Stimulated activated memory B cell treated with anti-CD40 and anti-IgM and Interleukin-4, amounts not matched to agents 10 μg/mL and 1 μg/mL and 100 μg/mL, for 72 hours (primary cell): ENCODE measurements at regions not wholly inside any gene's neighbourhood (a gene's known extent, or its start where the extent isn't known, plus 50 kb on each side); places are given as distances from the start of the nearest gene placed in this dataset.
"Not testable (repeated sequence)": the region's sequence is repeated elsewhere in the genome, so short reads cannot be mapped to it uniquely, and the experiment has no call there.

Source experiments
- ATAC-seq: fragments of 150-1000 bp; cut with Tn5 transposase; 2 replicates; pipeline ENCODE4 v1.10.0; 2021
- H3K27ac Mint-ChIP-seq: one replicate; pipeline ENCODE4 v1.8.0; 2022; ENCODE audit warnings: mild to moderate bottlenecking, mixed read lengths
- H3K27me3 Mint-ChIP-seq: one replicate; pipeline ENCODE4 v1.8.0; 2022; ENCODE audit warnings: mixed read lengths
- H3K36me3 Mint-ChIP-seq: one replicate; pipeline ENCODE4 v1.8.0; 2022; ENCODE audit warnings: mixed read lengths
- H3K4me1 Mint-ChIP-seq: one replicate; pipeline ENCODE4 v1.8.0; 2022; ENCODE audit warnings: mixed read lengths
- H3K4me3 Mint-ChIP-seq: one replicate; pipeline ENCODE4 v1.8.0; 2022; ENCODE audit warnings: mild to moderate bottlenecking, moderate library complexity, mixed read lengths
- H3K9me3 Mint-ChIP-seq: one replicate; pipeline ENCODE4 v1.8.0; 2022; ENCODE audit warnings: mixed read lengths

- H3K4me1 Mint-ChIP-seq: no peaks in the 10 kb centered on the region
- no peak for ATAC-seq
- peaks cover 3% of the 10 kb centered on the region for H3K9me3 Mint-ChIP-seq
- peaks cover 9% of the 10 kb centered on the region for H3K27me3 Mint-ChIP-seq
- H3K4me3 Mint-ChIP-seq: no peak overlapping the region
- H3K27ac Mint-ChIP-seq: no peak overlapping the region
- H3K36me3 Mint-ChIP-seq: no peaks in the 10 kb centered on the region
These were observed 369.0 kb downstream of the ATP23 start for GRCh38 chr12:58310368-58310767.

DNA sequence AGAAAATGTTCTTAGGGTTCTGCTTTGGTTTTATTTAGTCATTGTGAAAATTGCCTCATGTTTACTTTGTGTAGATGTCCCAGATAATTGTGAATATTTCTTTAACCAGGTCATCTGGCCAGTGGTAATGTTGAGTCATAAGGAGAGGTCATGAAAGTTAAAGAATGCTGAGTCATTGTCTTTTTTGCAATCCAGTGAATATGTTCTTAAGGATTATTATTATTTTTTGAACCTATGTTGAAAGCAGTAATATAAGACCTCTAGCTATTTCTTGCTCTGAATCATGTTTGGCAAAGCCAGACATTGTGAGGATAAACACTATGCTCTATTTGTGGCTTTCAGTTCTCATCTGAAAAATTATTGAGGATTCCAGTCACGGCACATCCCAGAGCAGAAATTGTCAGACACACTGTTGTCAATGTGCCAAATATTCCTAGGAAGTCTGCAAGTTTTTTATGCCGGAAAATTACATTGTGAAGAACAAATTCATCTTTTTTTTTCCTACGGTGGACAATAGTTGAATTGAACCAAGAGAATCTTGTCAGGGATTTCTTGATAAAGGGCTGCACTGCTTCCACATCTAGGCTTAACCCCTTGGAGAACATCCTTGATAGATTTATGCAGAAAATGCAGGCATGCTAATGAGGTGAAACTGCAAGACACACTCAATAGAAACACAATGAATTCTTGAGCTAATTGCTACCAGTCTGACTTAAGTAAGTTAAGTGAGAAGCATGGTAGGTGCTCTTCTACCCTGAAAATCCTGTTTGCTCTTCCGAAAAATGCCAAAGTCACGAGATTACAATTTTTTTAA lies 369.6 kb downstream of the ATP23 start:
- Mint-ChIP-seq H3K27me3 (peaks cover 9% of the 10 kb centered on the region), H3K9me3 (peaks cover 3% of the 10 kb centered on the region), H3K4me1 (no peaks in the 10 kb centered on the region), H3K27ac (no peak overlapping the region), H3K36me3 (no peaks in the 10 kb centered on the region), H3K4me3 (no peak overlapping the region)
- no peak for ATAC-seq

GRCh38 chr12:58313091-58313855 lies 371.9 kb downstream of the ATP23 start:
- Mint-ChIP-seq H3K27me3 (peaks cover 9% of the 10 kb centered on the region), H3K4me1 (no peaks in the 10 kb centered on the region), H3K27ac (no peak overlapping the region), H3K4me3 (no peak overlapping the region), H3K36me3 (no peaks in the 10 kb centered on the region), H3K9me3 (peaks cover 3% of the 10 kb centered on the region)
- no peak for ATAC-seq

DNA sequence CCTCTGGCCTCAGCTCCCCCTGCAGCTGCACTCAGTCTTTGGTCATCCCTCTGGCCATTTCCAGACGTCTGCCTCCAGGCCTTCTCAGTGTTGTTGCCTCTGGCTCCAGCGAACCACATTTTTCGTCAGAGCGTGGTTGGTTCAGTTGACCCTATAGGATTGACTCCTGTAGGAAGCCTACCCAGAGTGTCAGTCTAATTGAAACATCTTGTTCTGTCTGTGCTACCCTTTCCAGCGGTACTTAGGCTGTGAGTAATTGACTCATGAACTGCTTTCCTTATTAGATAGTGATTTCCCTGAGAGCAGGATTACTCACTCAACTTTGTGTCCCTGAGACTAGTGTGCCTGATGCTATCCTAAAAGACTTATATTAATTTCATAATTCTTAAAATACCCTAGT lies 373.2 kb downstream of the ATP23 start:
- peaks cover 10% of the 10 kb centered on the region for H3K9me3 Mint-ChIP-seq
- no peaks in the 10 kb centered on the region for H3K36me3 Mint-ChIP-seq
- H3K4me1 Mint-ChIP-seq: no peaks in the 10 kb centered on the region
- no peak overlapping the region for H3K4me3 Mint-ChIP-seq
- H3K27me3 Mint-ChIP-seq: peaks cover 9% of the 10 kb centered on the region
- ATAC-seq: no peak
- no peak overlapping the region for H3K27ac Mint-ChIP-seq

GRCh38 chr12:58316926-58317325 lies 375.6 kb downstream of the ATP23 start:
- peaks cover 3% of the 10 kb centered on the region for H3K27me3 Mint-ChIP-seq

GRCh38 chr12:58321414-58321813 lies 380.0 kb downstream of the ATP23 start:
- Mint-ChIP-seq H3K27me3 (no peaks in the 10 kb centered on the region), H3K4me3 (no peak overlapping the region), H3K4me1 (no peaks in the 10 kb centered on the region), H3K36me3 (no peaks in the 10 kb centered on the region), H3K9me3 (peaks cover 10% of the 10 kb centered on the region), H3K27ac (no peak overlapping the region)
- peak; percentile 47 for ATAC-seq

More at GRCh38 chr12:58316926-58317325, 375.6 kb downstream of the ATP23 start:
- no peak overlapping the region for H3K4me3 Mint-ChIP-seq
- H3K27ac Mint-ChIP-seq: no peak overlapping the region
- ATAC-seq: no peak
- peaks cover 10% of the 10 kb centered on the region for H3K9me3 Mint-ChIP-seq
- no peaks in the 10 kb centered on the region for H3K4me1 Mint-ChIP-seq
- H3K36me3 Mint-ChIP-seq: no peaks in the 10 kb centered on the region

DNA sequence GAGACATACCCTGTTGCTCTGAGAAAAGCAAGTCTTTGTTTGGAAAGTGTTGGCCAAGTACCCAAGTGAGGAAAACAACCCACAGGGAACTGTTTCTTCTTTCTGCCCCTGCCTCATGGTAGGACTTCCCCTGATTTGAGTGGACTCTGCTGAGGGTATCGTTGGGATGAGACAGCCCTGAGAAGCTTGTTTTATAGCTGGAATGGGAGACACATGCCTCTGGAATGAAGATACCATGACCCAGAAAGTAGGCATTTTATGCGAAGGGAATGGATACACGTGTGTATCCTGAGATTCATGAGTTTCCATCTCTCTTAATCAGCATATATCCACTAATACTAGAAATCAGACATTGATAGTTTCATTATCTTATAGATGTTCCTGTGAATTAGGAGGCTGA lies 382.3 kb downstream of the ATP23 start:
- Mint-ChIP-seq H3K36me3 (no peaks in the 10 kb centered on the region), H3K27ac (no peak overlapping the region), H3K27me3 (no peaks in the 10 kb centered on the region), H3K4me3 (no peak overlapping the region), H3K9me3 (peaks cover 7% of the 10 kb centered on the region), H3K4me1 (no peaks in the 10 kb centered on the region)
- no peak for ATAC-seq

GRCh38 chr12:58325561-58325960 lies 384.2 kb downstream of the ATP23 start:
- Mint-ChIP-seq H3K4me1 (no peaks in the 10 kb centered on the region), H3K27ac (no peak overlapping the region), H3K4me3 (no peak overlapping the region), H3K9me3 (no peaks in the 10 kb centered on the region), H3K36me3 (no peaks in the 10 kb centered on the region), H3K27me3 (no peaks in the 10 kb centered on the region)
- no peak for ATAC-seq

DNA sequence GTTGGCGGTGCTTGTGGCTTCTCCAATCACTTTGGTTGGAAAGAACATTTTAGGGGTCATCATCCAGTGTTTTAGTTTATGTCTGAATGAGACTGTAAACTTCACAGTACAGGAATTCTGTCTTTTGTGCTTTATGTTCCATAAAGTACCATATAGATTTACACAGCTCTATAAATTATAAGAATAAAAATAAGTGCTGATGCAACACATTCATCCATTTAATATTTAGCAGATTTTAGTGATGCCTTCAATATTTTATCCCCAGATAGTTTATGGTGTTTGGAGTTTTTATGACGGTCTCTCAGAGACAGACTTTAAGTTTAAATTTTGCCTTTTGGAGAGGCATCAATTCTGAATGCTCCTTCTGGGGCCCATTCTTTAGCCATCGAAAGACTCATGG lies 385.2 kb downstream of the ATP23 start:
- Mint-ChIP-seq H3K36me3 (no peaks in the 10 kb centered on the region), H3K9me3 (no peaks in the 10 kb centered on the region), H3K27ac (no peak overlapping the region), H3K27me3 (no peaks in the 10 kb centered on the region), H3K4me3 (no peak overlapping the region), H3K4me1 (no peaks in the 10 kb centered on the region)
- no peak for ATAC-seq

DNA sequence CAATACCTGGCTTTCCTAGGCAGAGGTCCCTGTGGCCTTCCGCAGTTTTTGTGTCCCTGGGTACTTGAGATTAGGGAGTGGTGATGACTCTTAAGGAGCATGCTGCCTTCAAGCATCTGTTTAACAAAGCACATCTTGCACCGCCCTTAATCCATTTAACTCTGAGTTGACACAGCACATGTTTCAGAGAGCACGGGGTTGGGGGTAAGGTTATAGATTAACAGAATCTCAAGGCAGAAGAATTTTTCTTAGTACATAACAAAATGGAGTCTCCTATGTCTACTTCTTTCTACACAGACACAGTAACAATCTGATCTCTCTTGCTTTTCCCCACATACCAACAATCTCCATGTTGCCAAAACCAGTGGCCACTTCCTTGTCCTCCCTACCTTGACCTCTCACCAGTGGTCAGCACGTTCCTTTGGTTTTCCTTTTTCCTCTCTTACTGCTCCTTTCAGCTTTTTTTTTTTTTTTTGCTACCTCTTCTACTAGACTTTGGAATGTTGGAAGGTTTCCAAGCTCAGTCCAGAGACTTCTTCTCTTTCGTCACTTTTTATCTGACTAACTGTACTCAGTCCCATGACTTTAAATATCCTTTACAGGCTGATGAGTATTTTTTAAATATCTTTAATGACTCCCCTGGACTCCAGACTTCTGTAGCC lies 395.3 kb downstream of the ATP23 start:
- not testable (repeated sequence) for H3K27me3 Mint-ChIP-seq, ATAC-seq, H3K4me3 Mint-ChIP-seq, H3K9me3 Mint-ChIP-seq, H3K4me1 Mint-ChIP-seq, H3K27ac Mint-ChIP-seq, H3K36me3 Mint-ChIP-seq

DNA sequence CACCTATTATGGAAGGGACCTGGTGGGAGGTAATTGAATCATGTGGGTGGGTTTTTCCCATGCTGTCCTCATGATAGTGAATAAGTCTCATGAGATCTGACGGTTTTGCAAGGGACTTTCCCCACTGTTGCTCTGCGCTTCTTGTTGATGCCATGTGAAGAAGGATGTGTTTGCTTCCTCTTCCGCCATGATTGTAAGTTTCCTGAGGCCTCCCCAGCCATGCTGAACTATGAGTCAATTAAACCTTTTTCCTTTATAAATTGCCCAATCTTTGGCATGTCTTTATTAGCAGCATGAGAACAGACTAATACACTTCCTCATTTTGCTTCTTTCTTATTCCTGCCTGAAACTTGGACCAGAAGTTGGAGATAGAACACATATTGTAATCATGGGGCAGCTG lies 396.2 kb downstream of the ATP23 start:
- not testable (repeated sequence) for H3K27ac Mint-ChIP-seq, H3K36me3 Mint-ChIP-seq, H3K9me3 Mint-ChIP-seq, H3K27me3 Mint-ChIP-seq, H3K4me3 Mint-ChIP-seq, H3K4me1 Mint-ChIP-seq
- ATAC-seq: peak; percentile 24

DNA sequence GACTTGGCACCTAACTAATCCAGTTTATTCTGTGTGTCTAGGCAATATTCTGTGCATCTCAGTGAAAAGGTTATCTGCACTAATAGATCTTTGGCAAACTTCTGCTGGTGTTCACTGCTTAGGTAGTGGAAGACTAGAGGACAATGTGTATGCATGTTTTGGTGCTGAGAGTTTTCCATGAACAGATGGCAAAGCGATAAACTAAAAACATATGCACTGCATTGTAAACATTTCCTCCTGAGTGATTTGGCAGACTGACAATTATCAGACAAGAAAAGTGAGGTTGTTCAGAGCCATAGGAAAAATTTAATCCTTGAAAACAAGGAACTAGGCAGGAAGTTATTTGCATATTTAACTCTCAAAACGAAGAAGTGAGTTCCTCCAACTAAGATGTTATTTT lies 400.4 kb downstream of the ATP23 start:
- Mint-ChIP-seq H3K27me3 (peaks cover 19% of the 10 kb centered on the region), H3K4me3 (no peak overlapping the region), H3K27ac (no peak overlapping the region), H3K9me3 (peaks cover 6% of the 10 kb centered on the region), H3K4me1 (no peaks in the 10 kb centered on the region), H3K36me3 (no peaks in the 10 kb centered on the region)
- ATAC-seq: no peak

GRCh38 chr12:58342736-58343135 lies 401.4 kb downstream of the ATP23 start:
- peaks cover 3% of the 10 kb centered on the region for H3K9me3 Mint-ChIP-seq
- ATAC-seq: no peak
- H3K27ac Mint-ChIP-seq: no peak overlapping the region
- H3K4me1 Mint-ChIP-seq: no peaks in the 10 kb centered on the region
- H3K27me3 Mint-ChIP-seq: peaks cover 19% of the 10 kb centered on the region
- H3K36me3 Mint-ChIP-seq: no peaks in the 10 kb centered on the region
- no peak overlapping the region for H3K4me3 Mint-ChIP-seq

GRCh38 chr12:58346032-58346632 lies 404.8 kb downstream of the ATP23 start:
- H3K4me1 Mint-ChIP-seq: no peaks in the 10 kb centered on the region
- H3K27me3 Mint-ChIP-seq: peaks cover 19% of the 10 kb centered on the region
- H3K9me3 Mint-ChIP-seq: no peaks in the 10 kb centered on the region
- no peak overlapping the region for H3K27ac Mint-ChIP-seq
- ATAC-seq: no peak
- no peaks in the 10 kb centered on the region for H3K36me3 Mint-ChIP-seq
- no peak overlapping the region for H3K4me3 Mint-ChIP-seq

DNA sequence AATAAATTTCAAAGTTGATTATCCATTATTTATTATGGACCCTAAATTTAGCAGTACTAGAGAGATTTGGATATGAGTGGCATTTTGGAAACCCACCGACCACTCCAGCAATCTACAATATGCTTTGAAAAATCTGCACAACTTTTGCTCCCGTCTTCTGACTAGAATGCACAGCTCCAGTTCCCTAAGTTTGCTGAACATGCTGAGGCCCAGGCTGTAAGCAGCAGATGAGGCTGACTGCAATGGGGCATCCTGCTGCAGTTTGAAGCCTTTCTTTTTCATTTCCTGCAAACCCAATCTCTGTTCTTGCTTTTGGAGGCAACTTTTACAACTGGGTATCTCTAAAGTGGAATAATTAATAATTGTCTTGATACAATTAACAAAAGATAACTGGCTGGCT lies 405.8 kb downstream of the ATP23 start:
- Mint-ChIP-seq H3K27me3 (peaks cover 19% of the 10 kb centered on the region), H3K9me3 (no peaks in the 10 kb centered on the region), H3K4me1 (no peaks in the 10 kb centered on the region), H3K27ac (no peak overlapping the region), H3K36me3 (no peaks in the 10 kb centered on the region), H3K4me3 (no peak overlapping the region)
- no peak for ATAC-seq
